ENCODE measurements at regions not wholly inside any gene's neighbourhood (a gene's known extent, or its start where the extent isn't known, plus 50 kb on each side); places are given as distances from the start of the nearest gene placed in this dataset.
"Not testable (repeated sequence)": the region's sequence is repeated elsewhere in the genome, so short reads cannot be mapped to it uniquely, and the experiment has no call there.

DNA sequence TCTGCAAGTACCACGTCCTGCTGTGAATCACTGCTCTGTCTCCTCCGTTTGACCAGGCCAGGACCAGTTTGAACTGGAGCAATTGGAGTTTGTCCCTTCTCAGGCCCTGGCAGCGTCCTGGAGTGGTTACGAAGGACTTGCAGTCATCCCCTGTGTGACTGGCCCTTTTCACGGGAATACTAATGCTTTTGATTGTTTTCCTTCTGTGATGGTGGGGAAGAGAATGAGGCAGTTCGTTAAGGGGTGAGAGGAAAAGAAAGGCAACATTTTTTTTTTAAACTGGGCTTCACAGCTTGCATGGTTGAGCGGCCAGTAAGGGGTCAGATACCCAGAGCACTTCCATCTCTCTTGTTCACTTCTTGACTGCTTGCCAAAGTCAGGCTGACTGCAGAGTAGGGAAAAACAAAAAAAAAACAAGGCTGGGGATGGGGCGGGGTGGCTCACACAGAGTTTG is 153.5 kb upstream of the STK32A start:
- DNase-seq (ENCODE audit: low spot score) = no peak

DNA sequence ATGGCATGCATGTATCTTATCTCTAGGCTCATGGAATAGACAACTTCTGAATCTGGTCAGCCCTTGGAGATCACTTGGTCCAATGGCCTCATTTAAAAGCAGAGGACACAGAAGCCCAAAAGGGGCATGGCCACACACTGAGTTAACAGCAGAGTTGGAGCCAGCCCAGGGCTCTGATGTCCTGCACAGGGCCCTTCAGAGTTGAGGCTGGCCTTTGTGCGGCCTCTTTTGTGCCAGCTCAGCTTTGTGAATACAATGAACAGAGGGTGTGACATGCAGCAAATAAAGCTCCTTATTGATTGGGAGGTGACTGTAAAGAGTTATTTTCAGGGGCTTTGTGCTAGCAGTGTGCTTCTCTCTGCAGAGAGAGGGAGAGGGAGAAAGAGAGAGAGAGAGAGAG is 150.1 kb upstream of the STK32A start:
- no peak for DNase-seq (ENCODE audit: low spot score)

DNA sequence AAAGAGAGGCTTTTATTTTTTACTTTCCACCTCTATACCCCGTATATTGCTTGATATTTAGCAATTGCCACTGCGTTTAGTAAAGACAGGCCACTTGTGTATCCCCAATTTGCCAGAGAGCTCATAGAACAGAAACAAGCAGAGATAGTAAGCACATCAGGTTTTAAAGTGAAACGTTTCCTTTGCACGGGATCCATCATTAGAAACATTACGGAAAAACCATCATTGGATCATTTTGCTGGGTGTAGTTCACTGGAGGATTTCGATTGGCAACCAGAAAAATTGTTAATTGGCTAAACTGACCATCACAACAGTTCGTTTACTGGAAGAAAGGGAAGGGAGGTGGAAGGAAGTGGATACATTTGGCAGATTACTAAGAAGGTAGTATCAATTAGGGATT is 149.4 kb upstream of the STK32A start:
- DNase-seq (ENCODE audit: low spot score) = no peak

DNA sequence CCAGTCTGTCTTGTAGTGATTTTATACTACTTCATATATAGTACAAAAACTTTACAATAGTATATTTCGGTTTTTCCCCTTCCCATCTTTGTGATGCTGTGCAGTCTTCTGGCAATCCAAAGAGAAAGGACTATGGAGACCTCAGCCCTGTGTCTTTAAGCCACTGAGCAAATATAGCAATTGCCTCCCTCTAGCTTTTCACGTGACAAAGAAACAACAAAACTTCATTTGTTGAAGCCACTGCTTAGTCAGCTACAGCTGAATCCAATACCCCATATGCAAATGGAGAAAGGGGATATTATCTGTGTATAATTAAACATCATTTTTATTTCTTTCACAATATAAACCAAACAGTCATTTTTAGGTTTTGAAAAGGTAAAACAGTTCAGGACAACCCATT is 142.8 kb upstream of the STK32A start:
- DNase-seq (ENCODE audit: low spot score) = no peak

DNA sequence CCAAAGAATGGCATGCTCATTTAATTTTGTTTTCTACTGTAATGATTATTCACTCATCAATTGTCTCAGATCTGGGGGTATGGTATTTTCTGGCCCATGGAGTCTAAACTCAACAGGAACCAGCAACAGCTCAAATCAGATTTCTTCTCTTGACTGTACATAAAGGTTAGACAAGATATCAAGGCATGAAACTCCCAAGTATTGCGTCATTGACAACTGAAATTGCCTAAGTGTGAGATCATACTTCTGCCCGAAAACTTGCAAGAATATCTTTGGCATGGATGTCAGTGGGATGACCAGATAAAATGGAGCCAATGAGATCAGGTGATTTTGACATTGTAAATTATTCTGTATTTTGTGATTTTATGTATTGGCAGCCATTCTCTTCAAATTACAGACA is 141.7 kb upstream of the STK32A start:
- DNase-seq (ENCODE audit: low spot score) = no peak

DNA sequence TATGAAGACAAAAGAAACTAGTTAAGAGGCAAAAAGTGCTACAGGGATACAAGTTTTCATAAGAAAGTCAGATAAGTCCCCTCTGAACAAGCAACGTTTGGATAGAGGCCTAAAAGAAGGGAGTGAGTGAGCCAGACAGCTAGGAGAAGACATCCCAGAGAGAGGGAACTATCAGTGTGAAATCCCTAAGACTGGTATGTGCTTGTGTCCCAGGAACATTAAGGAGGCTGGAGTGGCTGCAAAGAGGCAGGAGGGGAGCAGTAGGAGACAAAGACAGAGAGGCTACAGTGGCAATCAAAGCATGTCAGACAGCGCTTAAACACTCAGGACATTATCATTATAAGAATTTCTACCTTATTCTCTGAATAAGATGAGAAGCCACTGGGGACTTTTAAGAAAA is 139.1 kb upstream of the STK32A start:
- no peak for DNase-seq (ENCODE audit: low spot score)

DNA sequence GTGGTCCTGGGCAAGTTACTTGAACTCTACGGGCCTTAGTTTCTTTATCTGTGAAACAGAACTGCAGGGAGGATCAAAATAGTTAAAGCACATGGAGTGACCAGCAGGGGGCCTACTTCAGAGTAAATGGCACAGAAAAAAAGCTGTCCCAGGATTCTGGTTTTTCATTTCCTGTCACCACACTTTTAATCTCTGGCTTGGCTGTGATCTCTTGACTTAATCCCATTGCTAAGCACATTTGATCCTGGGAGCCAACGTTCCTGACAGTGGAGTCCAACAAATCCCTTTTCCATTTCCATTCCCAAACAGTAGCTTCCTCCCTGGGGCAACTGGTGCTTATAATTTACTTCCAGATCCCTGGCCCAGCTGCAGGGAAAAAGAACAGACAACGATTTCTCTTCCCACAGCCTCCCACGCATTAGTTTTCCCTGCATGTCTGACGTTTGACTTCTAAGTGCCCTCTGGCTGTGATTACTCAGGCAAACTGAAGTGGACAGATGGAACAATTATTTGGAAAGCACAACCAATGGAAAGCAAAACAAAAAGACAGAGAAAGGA is 136.5 kb upstream of the STK32A start:
- DNase-seq (ENCODE audit: low spot score) = peak; percentile 52

DNA sequence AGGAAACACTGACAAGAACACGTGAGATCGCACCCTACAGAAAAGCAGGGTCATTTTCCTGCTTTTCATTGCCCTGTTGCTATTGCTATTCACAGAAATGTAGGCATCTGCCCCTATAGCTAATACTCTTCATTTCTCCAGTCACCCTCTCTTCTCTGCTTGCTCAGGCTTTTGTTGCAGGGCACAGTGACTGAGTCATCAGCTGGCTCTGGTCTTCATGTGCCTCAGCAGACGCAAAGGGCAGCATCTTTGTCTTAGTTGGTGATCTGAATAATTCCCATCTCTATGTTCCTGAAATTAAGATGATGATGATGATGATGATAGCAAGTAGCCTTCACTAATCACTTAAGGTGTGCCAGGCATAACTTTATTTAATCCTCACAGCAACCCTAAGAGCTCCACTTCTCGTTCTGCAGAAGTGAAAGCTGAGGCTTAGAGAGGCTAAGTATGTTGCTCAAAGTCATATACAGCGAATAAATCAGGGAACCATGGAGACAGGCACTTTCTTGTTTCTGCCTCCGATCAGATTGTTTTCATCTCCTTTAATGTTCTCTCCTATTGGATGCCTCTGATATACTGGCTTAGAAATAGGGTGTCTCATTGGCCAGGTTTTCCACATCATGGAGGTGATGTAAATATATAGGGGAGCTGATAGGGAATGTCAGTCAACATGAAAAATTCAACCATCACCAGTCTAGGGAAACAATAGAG is 133.0 kb upstream of the STK32A start:
- DNase-seq (ENCODE audit: low spot score) = peak; percentile 6

DNA sequence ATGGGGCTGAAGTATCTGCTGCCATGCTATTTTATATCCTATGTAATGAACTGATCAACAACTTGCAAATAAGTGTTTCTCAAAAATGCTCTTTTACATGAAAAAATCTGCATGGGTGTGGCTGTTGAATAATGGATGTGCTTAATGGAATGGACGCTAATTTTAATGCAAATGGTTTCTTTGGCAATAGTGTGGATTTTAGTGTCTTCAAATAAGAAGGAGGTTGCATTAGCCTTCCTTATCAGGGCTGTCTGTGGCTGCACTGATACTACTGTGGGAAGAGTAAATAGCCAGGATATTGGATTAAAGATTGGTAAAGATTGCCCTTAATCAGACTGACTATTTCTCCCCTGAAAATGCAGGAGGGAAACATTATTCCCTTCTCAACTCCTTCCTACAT is 121.9 kb upstream of the STK32A start:
- DNase-seq (ENCODE audit: low spot score) = no peak

DNA sequence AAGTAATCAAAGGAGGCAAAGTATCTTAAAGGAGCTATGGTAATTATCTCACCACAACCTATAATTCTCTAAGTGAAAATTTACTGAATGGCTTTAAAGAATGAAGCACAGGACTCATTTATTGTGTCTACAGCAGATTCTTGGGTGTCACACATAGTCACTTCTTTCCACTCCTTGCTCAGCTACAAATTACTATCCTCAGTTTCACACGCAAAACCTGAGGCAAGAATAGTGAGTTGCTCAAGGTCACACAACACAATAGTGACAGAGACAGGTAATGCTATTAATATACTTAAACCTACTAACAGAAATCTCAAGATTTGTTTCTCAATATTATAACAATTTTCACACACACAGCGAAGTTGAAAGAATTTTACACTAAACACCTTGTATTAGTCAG is 120.9 kb upstream of the STK32A start:
- no peak for DNase-seq (ENCODE audit: low spot score)

DNA sequence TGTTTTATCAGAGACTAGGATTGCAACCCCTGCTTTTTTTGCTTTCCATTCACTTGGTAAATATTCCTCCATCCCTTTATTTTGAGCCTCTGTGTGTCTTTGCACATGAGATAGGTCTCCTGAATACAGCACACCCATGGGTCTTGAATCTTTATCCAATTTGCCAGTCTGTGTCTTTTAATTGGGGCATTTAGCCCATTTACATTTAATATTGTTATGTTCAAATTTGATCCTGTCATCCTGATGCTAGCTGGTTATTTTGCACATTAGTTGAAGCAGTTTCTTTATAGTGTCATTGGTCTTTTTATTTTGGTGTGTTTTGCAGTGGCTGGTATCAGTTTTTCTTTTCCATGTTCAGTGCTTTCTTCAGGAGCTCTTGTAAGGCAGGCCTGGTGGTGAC is 95.1 kb upstream of the STK32A start:
- DNase-seq (ENCODE audit: low spot score) = not testable (repeated sequence)

DNA sequence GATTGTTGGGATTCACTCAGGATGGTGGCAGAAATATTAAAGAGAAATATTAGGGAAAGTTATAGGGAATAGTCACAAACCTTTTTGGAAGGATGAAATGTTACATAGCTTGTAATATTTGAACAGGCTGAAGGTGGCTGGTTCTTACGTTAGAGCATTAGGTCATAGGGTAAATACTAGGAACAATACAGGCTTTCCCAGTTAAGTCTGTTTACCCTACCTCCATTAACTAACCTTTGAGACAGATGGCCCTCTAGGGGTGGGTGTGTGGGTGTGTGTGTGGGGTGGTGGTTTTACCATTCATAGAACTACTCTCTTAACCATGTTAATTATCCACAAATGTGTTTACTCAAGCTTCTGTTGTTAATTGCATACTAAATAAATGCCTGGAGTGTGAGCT is 94.3 kb upstream of the STK32A start:
- DNase-seq (ENCODE audit: low spot score) = no peak

DNA sequence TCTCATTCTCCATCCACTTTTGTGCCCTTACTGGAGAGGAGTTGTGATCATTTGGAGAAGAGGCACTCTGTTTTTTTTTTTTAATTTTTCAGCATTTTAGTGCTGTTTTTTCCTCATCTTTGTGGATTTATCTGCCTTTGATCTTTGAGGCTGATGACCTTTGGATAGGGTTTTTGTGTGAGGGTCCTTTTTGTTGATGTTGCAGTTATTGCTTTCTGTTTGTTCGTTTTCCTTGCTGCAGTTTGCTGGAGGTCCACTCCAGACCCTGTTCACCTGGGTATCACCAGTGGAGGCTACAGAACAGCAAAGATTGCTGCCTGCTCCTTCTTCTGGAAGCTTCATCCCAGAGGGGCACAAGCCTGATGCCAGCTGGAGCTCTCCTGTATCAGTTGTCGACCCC is 93.2 kb upstream of the STK32A start:
- not testable (repeated sequence) for DNase-seq (ENCODE audit: low spot score)

DNA sequence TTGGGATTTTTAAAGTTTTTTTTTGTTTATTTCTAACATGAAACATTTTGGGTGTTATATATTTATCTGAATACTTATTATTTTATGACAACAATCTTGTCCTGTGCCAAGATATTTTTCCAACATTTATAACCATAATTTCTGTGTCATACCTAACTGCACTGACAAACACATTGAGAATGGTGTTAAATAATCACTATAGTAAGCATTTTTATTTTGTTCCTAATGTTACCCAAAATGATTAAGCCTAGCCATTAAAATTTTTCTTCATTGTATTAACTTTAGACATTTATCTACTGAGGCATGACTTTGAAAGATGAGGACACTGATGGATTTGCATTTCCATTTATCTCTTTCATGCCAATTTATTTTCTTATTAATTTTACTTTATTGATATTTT is 91.6 kb upstream of the STK32A start:
- DNase-seq (ENCODE audit: low spot score) = no peak

DNA sequence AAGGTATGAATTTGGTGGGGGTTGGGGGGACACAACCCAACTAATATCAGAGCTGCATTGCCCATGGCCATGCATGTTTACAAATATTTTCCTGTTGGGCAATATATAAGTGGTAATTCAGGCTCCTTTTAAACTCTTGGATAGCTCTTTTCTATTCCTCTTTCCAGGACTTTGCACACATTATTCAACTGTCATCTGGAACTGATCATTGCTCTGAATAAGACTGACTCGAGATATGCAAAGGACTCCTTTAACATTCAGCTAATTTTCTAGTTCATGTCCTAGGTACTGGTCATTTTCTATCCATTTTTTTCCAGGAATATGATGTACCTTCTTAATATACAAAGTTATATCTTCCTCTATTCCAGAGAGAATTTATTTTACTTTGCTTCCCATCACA is 89.5 kb upstream of the STK32A start:
- DNase-seq (ENCODE audit: low spot score) = no peak

DNA sequence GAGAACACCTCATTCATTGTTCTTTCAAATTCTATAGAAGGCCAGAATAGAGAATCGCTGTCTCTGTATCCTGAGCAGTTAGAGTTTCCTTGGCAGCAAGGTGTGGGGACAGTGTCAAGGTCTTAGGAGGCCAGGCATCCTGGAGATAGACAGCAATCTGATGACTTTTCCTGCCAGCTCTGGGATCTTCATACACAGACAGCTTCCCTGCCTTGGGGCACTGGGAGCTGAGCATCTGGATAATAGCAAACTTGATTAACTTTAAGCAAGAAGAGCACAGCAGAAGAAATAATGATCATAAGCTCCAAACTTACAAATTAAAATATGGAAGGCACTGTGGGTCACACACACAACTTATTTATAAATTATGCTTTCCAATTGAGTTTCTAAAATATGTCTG is 86.1 kb upstream of the STK32A start:
- no peak for DNase-seq (ENCODE audit: low spot score)

DNA sequence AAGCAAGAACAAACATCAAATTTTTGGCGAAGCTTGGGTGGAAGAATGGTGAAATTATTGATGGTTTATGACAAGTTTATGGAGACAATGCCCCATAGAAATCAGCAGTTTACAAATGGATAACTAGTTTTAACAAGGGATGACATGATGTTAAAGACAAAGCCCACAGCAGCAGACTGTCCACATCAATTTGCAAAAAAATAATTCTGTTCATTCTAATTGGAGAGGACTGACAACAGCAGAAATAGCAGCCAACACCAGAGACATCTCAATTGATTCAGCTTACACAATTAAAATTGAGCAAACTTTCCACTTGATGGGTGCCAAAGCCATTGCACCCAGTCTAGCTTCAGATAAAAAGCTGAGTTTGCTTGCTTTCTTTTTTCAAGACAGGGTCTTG is 82.7 kb upstream of the STK32A start:
- no peak for DNase-seq (ENCODE audit: low spot score)

DNA sequence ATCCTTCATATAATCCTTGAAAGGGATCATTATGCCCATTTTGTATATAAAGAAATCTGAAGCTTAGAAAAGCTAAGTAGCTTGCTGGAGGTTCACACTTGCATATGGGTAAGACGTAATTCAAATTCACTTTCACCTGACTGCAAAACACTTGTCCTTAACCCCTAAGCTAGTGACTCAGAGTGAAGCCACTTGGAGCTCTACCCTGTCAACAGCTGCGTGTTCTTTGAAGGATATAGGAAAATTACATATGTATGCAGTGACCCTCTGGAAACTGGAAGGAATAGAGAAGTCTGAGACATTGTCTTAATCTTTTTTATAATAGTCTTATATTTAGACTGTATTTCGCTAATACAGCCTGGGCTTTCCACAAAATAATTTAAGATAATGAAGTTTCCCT is 80.0 kb upstream of the STK32A start:
- DNase-seq (ENCODE audit: low spot score) = no peak

DNA sequence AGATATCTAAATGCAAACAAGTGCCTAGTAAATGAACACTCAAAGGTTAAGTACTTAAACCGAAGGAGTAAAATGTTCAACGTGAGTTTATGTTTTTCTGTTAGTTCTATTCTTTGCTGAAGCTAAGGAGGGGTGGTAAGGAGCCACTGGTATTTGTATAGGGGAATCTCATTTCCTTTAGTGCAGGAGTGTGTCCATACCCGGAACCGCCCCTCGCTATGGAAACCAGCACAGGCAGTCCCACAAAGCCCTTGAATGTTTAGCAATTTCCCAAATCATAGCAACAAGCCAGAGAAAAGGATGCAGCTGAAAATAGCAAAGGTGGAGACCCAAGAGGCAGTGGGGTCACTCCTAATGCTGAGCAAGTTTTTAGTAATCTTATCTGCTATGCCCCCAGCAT is 78.8 kb upstream of the STK32A start:
- DNase-seq (ENCODE audit: low spot score) = no peak

DNA sequence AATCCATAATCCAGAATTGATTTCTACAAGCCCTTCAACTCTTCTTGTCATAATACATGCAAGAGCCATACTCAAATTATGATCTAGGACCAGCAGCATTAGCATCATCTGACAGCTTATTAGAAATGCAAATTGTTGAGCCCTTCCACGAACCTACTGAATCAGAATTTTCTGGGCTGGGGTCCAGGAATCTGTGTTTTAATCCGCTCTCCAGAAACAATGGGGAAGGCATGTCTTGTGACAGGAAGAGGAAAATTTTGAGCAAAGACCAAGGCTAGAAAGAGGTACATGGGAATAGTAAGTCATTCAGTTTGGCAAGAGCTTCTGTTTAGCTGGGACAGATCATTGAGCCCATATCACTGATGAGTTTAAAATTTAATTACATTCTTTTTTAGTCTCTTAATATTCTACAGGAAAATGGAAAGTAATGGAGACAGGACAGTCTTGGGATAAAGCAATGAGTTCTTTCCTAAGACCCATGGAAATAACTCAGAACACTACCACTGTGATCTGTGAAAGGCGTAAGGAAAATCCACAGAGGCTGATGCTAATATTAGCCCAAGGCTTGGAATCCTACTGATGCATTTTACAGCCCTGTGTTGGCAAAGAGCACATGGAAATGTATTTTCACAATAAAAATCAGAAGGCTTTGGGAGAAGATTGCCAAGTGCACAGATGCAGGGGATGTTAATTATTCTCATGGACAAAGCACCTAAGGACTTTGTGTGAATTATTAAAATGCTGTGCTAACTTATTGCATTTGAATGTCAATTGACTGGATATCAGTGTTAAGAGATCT is 73.7 kb upstream of the STK32A start:
- DNase-seq (ENCODE audit: low spot score) = no peak

DNA sequence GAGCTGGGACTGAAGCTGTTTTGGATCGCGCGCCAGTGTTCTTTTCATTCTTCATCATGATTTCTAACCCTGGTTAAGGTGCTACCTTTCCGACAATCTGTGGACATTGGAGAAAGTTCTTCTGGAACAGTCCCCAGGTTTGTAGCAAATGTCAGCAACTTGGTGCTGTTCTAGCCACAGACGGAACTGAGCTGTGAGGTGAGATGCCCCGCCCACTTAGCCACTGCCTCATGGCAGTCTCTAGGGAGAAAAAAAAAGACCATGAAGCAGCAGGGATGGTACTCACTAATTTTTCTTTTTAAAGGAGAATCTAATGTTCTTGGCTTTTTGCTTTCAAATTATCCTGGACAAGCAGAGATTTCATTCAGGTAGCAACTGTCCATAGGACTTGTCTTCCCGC is 72.1 kb upstream of the STK32A start:
- DNase-seq (ENCODE audit: low spot score) = no peak

DNA sequence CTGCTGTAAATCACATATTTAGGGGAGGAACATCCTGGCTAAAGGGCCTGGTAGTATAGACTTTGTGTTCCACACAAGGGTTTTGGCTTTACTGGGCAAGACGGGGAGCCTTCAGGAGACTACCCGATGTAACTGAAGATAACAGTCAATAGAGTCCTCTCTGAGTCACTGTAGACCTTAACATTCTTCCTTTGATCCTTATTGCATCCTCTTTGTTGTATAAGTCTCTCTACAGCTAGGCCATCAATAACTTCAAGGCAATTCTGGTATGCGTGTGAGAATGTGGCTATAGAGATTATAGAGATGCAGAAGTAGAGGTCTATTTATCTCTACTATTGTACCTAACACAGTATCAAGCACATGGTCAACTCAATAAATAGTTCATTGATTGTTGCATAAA is 67.3 kb upstream of the STK32A start:
- no peak for DNase-seq (ENCODE audit: low spot score)

DNA sequence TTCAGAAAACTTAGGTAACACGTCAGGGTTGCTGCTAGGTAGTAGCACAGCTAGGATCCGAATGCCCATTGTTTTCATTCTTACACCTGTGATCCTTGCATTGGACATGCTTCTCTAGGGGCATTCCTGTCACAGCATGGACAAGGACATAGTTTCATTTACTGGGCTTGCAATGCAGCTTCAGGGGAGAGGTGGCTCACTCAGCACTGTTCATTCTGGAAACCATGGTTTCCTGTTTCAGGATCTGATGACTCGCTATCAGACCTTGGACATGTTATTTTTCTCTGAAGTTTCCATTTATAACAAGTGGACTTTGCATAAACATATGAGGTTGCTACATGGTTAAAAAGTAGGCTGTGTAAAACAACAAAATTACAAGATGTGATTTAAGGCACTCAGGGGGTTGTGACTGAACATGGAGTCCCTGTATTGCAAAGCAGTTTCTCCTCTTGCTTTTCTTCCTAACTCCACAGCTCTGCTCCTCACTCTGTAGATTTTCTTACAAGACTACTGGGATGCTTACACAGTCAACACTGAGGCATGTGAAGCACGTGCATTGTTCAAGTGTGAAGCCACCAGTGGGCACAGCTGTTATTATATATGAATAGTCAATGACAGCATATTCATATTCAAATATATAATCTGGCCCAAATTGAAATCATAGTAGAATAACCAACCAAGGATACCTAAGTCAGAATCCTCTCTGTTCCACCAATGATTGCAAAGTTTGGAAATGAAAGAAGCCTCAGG is 66.1 kb upstream of the STK32A start:
- peak; percentile 45 for DNase-seq (ENCODE audit: low spot score)

Data from AG08395 (cell line).